Activated CD4-positive, CD25-positive, alpha-beta regulatory T cell treated with anti-CD3 and anti-CD28 coated beads, Interleukin-2, amount 50 U/mL, for 16 hours (primary cell): ENCODE measurements at regions not wholly inside any gene's neighbourhood (a gene's known extent, or its start where the extent isn't known, plus 50 kb on each side); places are given as distances from the start of the nearest gene placed in this dataset.

Source experiments
- DNase-seq: peaks from one replicate; pipeline ENCODE4 v3.0.0-alpha.2; 2020; ENCODE audit warnings: low read depth, low spot score

GRCh38 chr7:35339811-35340210 lies 85.9 kb upstream of the TBX20 start:
- no peak for DNase-seq

- no peak for DNase-seq
Measured at GRCh38 chr7:35336444-35336843, 82.5 kb upstream of the TBX20 start.

- DNase-seq = no peak
Measured at GRCh38 chr7:35334506-35334905, 80.6 kb upstream of the TBX20 start.

GRCh38 chr7:35333265-35333664 lies 79.4 kb upstream of the TBX20 start:
- no peak for DNase-seq

GRCh38 chr7:35331730-35332678 lies 78.1 kb upstream of the TBX20 start:
- no peak for DNase-seq

- DNase-seq = no peak
Measured at GRCh38 chr7:35329026-35329425, 75.1 kb upstream of the TBX20 start.

- no peak for DNase-seq
Measured at GRCh38 chr7:35319606-35320005, 65.7 kb upstream of the TBX20 start.

GRCh38 chr7:35316549-35316948 lies 62.6 kb upstream of the TBX20 start:
- DNase-seq = no peak

- no peak for DNase-seq
Measured at GRCh38 chr7:35315517-35315916, 61.6 kb upstream of the TBX20 start.

GRCh38 chr7:35314354-35314753 lies 60.5 kb upstream of the TBX20 start:
- no peak for DNase-seq

GRCh38 chr7:35313575-35313974 lies 59.7 kb upstream of the TBX20 start:
- no peak for DNase-seq
